GM18505 (cell line): ENCODE measurements at regions not wholly inside any gene's neighbourhood (a gene's known extent, or its start where the extent isn't known, plus 50 kb on each side); places are given as distances from the start of the nearest gene placed in this dataset.
A peak's percentile ranks its signal among the peaks of the same experiment; 100 is the strongest.
"Not testable (repeated sequence)": the region's sequence is repeated elsewhere in the genome, so short reads cannot be mapped to it uniquely, and the experiment has no call there.

Experiments used
- ATAC-seq: cut with Tn5 transposase; IDR thresholded peaks from one replicate; pipeline ENCODE4 v1.9.1; 2021; ENCODE audit not compliant: unreplicated experiment
- POLR2A ChIP-seq: IDR thresholded peaks from 4 replicates; pipeline ENCODE4 v1.6.1; 2011; ENCODE audit warnings: borderline replicate concordance; ENCODE audit not compliant: insufficient read depth, insufficient read length; ENCODE audit errors: extremely low read depth

- no peak for TF ChIP-seq POLR2A
- ATAC-seq: no peak
Observed at GRCh38 chr9:30579810-30580209, 1804.6 kb upstream of the ACO1 start.

- TF ChIP-seq POLR2A: no peak
Observed at GRCh38 chr9:30582240-30582639, 1802.2 kb upstream of the ACO1 start.

GRCh38 chr9:30584559-30584958 is 1799.9 kb upstream of the ACO1 start:
- TF ChIP-seq POLR2A: no peak

More at GRCh38 chr9:30582240-30582639, 1802.2 kb upstream of the ACO1 start:
- ATAC-seq: no peak

GRCh38 chr9:30591461-30591860 is 1793.0 kb upstream of the ACO1 start:
- no peak for ATAC-seq
- no peak for TF ChIP-seq POLR2A

More at GRCh38 chr9:30584559-30584958, 1799.9 kb upstream of the ACO1 start:
- no peak for ATAC-seq

GRCh38 chr9:30597608-30598007 is 1786.8 kb upstream of the ACO1 start:
- no peak for TF ChIP-seq POLR2A
- no peak for ATAC-seq

- no peak for ATAC-seq
- TF ChIP-seq POLR2A: no peak
Observed at GRCh38 chr9:30605936-30606335, 1778.5 kb upstream of the ACO1 start.

GRCh38 chr9:30609713-30610112 is 1774.7 kb upstream of the ACO1 start:
- no peak for TF ChIP-seq POLR2A
- no peak for ATAC-seq

GRCh38 chr9:30616782-30617181 is 1767.7 kb upstream of the ACO1 start:
- ATAC-seq: not testable (repeated sequence)

GRCh38 chr9:30622561-30622960 is 1761.9 kb upstream of the ACO1 start:
- no peak for ATAC-seq
- TF ChIP-seq POLR2A: no peak

GRCh38 chr9:30628915-30629567 is 1755.4 kb upstream of the ACO1 start:
- TF ChIP-seq POLR2A: no peak
- peak; percentile 55 for ATAC-seq

- no peak for TF ChIP-seq POLR2A
- ATAC-seq: no peak
Observed at GRCh38 chr9:30630459-30630858, 1754.0 kb upstream of the ACO1 start.

- not testable (repeated sequence) for ATAC-seq
Observed at GRCh38 chr9:30646639-30647038, 1737.8 kb upstream of the ACO1 start.

GRCh38 chr9:30661925-30662324 is 1722.5 kb upstream of the ACO1 start:
- ATAC-seq: no peak

GRCh38 chr9:30670805-30671562 is 1713.5 kb upstream of the ACO1 start:
- ATAC-seq: no peak
- no peak for TF ChIP-seq POLR2A

More at GRCh38 chr9:30661925-30662324, 1722.5 kb upstream of the ACO1 start:
- TF ChIP-seq POLR2A: no peak
